Upper lobe of left lung (tissue), 6 donors: ENCODE measurements at regions not wholly inside any gene's neighbourhood (a gene's known extent, or its start where the extent isn't known, plus 50 kb on each side); places are given as distances from the start of the nearest gene placed in this dataset.

Experiments
- ATAC-seq, 2 donors: fragments of 200-7000 bp; cut with Tn5 transposase; one replicate each; pipeline ENCODE4 v1.9.1; 2022; ENCODE audit warnings: mild to moderate bottlenecking in 2 of 2, moderate library complexity in 2 of 2; ENCODE audit not compliant: low FRiP score in 2 of 2
- DNase-seq, 2 donors: peaks; one replicate each; pipeline ENCODE4 v3.0.0-alpha.2; 2019 to 2020
- H3K27ac ChIP-seq, 4 donors: fragments of 200-600 bp; sonication (generic); one replicate each; pipeline ENCODE4 v1.5.1; 2016 to 2019
- H3K27me3 ChIP-seq, 4 donors: fragments of 200-600 bp; sonication (generic); one replicate each; pipeline ENCODE4 v1.5.1; 2017 to 2019
- H3K36me3 ChIP-seq, 4 donors: fragments of 200-600 bp; sonication (generic); one replicate each; pipeline ENCODE4 v1.5.1; 2016 to 2019
- H3K4me1 ChIP-seq, 4 donors: fragments of 200-600 bp; sonication (generic); one replicate each; pipeline ENCODE4 v1.5.1; 2018 to 2019
- H3K4me3 ChIP-seq, 4 donors: fragments of 200-600 bp; sonication (generic); one replicate each; pipeline ENCODE4 v1.5.1; 2017 to 2019; ENCODE audit warnings: mild to moderate bottlenecking in 2 of 4, moderate library complexity in 1 of 4
- H3K9me3 ChIP-seq, 4 donors: fragments of 200-600 bp; sonication (generic); one replicate each; pipeline ENCODE4 v1.5.1; 2018 to 2019
- CTCF ChIP-seq, 6 experiments: fragments of 450-650 bp in 4 of 6; fragments of 200-600 bp in 2 of 6; sonication (generic) in 2 of 6; IDR thresholded peaks; one replicate each; pipeline ENCODE4 v1.5.1; 2016 to 2019; ENCODE audit warnings: antibody characterized with exemption in 6 of 6
- EP300 ChIP-seq, 4 donors: sonication (generic); formaldehyde crosslinking; IDR thresholded peaks; one replicate each; pipeline ENCODE4 v1.5.1; 2017; ENCODE audit warnings: antibody characterized with exemption in 4 of 4, control low read depth in 2 of 4
- POLR2A ChIP-seq, 4 donors: fragments of 450-650 bp; IDR thresholded peaks; one replicate each; pipeline ENCODE4 v1.5.1; 2016 to 2017; ENCODE audit warnings: antibody characterized with exemption in 4 of 4, mild to moderate bottlenecking in 2 of 4
- POLR2AphosphoS5 ChIP-seq, 2 donors: sonication (generic); formaldehyde crosslinking; IDR thresholded peaks; one replicate each; pipeline ENCODE4 v1.5.1; 2017; ENCODE audit warnings: antibody characterized with exemption in 2 of 2
- WGBS, 2 donors: methylation state at CpG; one replicate each; pipeline ENCODE4 v1.1.5; 2017 to 2018; 5-methylcytosine and 5-hydroxymethylcytosine counted together
- donor health status: DM: no; HTN: no; CAD: no; lungs with moderate emphysema.
- donor health status: DM: no; HTN: yes; CAD: no; lungs with severe emphysema.

GRCh38 chr6:147733686-147734085 lies 225.2 kb downstream of the SAMD5 start:
- no peaks in the 10 kb centered on the region for H3K36me3 ChIP-seq
- TF ChIP-seq CTCF (IDR thresholded peaks at IDR 0.05) (no peak), POLR2AphosphoS5 (IDR thresholded peaks at IDR 0.05) (no peak), POLR2A (IDR thresholded peaks at IDR 0.05) (no peak), EP300 (IDR thresholded peaks at IDR 0.05) (no peak)
- H3K27ac ChIP-seq, result no peak overlapping the region
- H3K27me3 ChIP-seq, result no peaks in the 10 kb centered on the region
- WGBS, 2 donors, result 74 to 86% methylated on average over 5 of the region's 5 CpGs
- no peaks in the 10 kb centered on the region for H3K9me3 ChIP-seq
- DNase-seq (no peak), ATAC-seq (no peak)
- no peaks in the 10 kb centered on the region for H3K4me1 ChIP-seq
- H3K4me3 ChIP-seq, result no peak overlapping the region

- 93 to 94% methylated on average over 8 of the region's 8 CpGs for WGBS, 2 donors
- no peaks in the 10 kb centered on the region for H3K4me1 ChIP-seq
- ATAC-seq, result no peak
- TF ChIP-seq CTCF (IDR thresholded peaks at IDR 0.05) (no peak), POLR2AphosphoS5 (IDR thresholded peaks at IDR 0.05) (no peak), EP300 (IDR thresholded peaks at IDR 0.05) (no peak), POLR2A (IDR thresholded peaks at IDR 0.05) (no peak)
- no peaks in the 10 kb centered on the region for H3K27me3 ChIP-seq
- no peaks in the 10 kb centered on the region for H3K36me3 ChIP-seq
- H3K9me3 ChIP-seq, result no peaks in the 10 kb centered on the region
- H3K4me3 ChIP-seq, result no peak overlapping the region
- no peak overlapping the region for H3K27ac ChIP-seq
- no peak for DNase-seq
Observed at GRCh38 chr6:147734151-147734550, 225.7 kb downstream of the SAMD5 start.

- ATAC-seq (no peak), DNase-seq (no peak)
- Histone ChIP-seq H3K27me3 (no peaks in the 10 kb centered on the region), H3K9me3 (no peaks in the 10 kb centered on the region), H3K36me3 (no peaks in the 10 kb centered on the region), H3K4me1 (no peaks in the 10 kb centered on the region), H3K27ac (no peak overlapping the region), H3K4me3 (no peak overlapping the region)
- 73 to 74% methylated on average over 3 of the region's 3 CpGs for WGBS, 2 donors
- TF ChIP-seq EP300 (IDR thresholded peaks at IDR 0.05) (no peak), CTCF (IDR thresholded peaks at IDR 0.05) (no peak), POLR2AphosphoS5 (IDR thresholded peaks at IDR 0.05) (no peak), POLR2A (IDR thresholded peaks at IDR 0.05) (no peak)
Observed at GRCh38 chr6:147735924-147736323, 227.4 kb downstream of the SAMD5 start.

- TF ChIP-seq EP300 (IDR thresholded peaks at IDR 0.05) (no peak), POLR2AphosphoS5 (IDR thresholded peaks at IDR 0.05) (no peak), CTCF (IDR thresholded peaks at IDR 0.05) (no peak), POLR2A (IDR thresholded peaks at IDR 0.05) (no peak)
- no peaks in the 10 kb centered on the region for H3K4me1 ChIP-seq
- H3K27me3 ChIP-seq, result no peaks in the 10 kb centered on the region
- no peak overlapping the region for H3K27ac ChIP-seq
- WGBS, 2 donors, result 78 to 85% methylated on average over 5 of the region's 5 CpGs
- no peak overlapping the region for H3K4me3 ChIP-seq
- ATAC-seq (no peak), DNase-seq (no peak)
- H3K9me3 ChIP-seq, result no peaks in the 10 kb centered on the region
- no peaks in the 10 kb centered on the region for H3K36me3 ChIP-seq
Observed at GRCh38 chr6:147737115-147737514, 228.6 kb downstream of the SAMD5 start.

- ATAC-seq (no peak), DNase-seq (no peak)
- H3K36me3 ChIP-seq, result no peaks in the 10 kb centered on the region
- no peaks in the 10 kb centered on the region for H3K9me3 ChIP-seq
- TF ChIP-seq POLR2A (IDR thresholded peaks at IDR 0.05) (no peak), CTCF (IDR thresholded peaks at IDR 0.05) (no peak)
- H3K4me1 ChIP-seq, result no peaks in the 10 kb centered on the region
- H3K27me3 ChIP-seq, result no peaks in the 10 kb centered on the region
- WGBS, 2 donors, result 73 to 86% methylated on average over 8 of the region's 8 CpGs
- H3K4me3 ChIP-seq, result no peak overlapping the region
- H3K27ac ChIP-seq, result no peak overlapping the region
Observed at GRCh38 chr6:147738099-147738498, 229.6 kb downstream of the SAMD5 start.
